ENCODE measurements at regions not wholly inside any gene's neighbourhood (a gene's known extent, or its start where the extent isn't known, plus 50 kb on each side); places are given as distances from the start of the nearest gene placed in this dataset.

DNA sequence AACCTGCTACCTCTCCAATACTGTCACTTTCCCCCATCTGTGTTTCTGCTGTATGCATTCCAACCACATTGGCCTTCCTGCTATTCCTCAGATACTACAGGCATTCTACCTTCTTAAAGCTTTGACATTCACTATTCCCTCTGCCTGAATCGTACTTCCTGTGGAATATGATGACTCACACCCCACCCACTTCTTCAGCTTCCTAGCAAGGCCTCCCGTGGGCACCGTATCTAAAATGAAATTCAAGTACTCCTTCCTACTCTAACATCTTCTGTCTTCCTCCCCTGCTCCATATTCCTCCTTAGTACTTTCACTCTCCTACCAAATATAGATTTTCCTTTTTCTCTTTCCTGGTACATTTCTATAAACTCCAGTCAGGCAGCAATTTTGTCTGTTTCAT lies 710.4 kb downstream of the RNF144A start:
- no peak for DNase-seq
- Histone ChIP-seq H2BK120ac (ENCODE audit: low read depth, low read length, poor library complexity, severe bottlenecking) (no peak overlapping the region), H2BK5ac (ENCODE audit: insufficient read length, low read length) (no peak overlapping the region)

More for the DNA sequence above, 710.4 kb downstream of the RNF144A start:
- no peak overlapping the region for H3K18ac ChIP-seq (ENCODE audit: insufficient read length, low read depth, low read length)
- no peak overlapping the region for H2AK5ac ChIP-seq (ENCODE audit: insufficient read length, low read length)
- no peak overlapping the region for H2BK20ac ChIP-seq (ENCODE audit: low read depth, low read length, poor library complexity, severe bottlenecking)
- no peaks in the 10 kb centered on the region for H3K4me1 ChIP-seq (ENCODE audit: insufficient read depth, low read length)
- whole genome bisulfite sequencing (ENCODE audit: extremely low coverage, insufficient read length, low lambda C conversion rate), result no CpG with 5 or more reads among the region's 3 CpGs
- no peak overlapping the region for H3K4me3 Mint-ChIP-seq
- no peaks in the 10 kb centered on the region for H3K79me1 ChIP-seq (ENCODE audit: insufficient read depth, low read depth, low read length, poor library complexity, severe bottlenecking)
- H3K23me2 ChIP-seq (ENCODE audit: insufficient read length, low read depth, low read length, poor library complexity, severe bottlenecking), result no peaks in the 10 kb centered on the region
- peaks cover 0 to 9% of the 10 kb centered on the region in 2 experiments; a peak in 2 of 4 replicates for H3K4me1 Mint-ChIP-seq
- peaks cover 2% of the 10 kb centered on the region; the same call in 1 of the 2 replicates for H3K27me3 Mint-ChIP-seq (ENCODE audit: low read depth)
- H3K27ac ChIP-seq (ENCODE audit: insufficient read length, low read depth, low read length), result no peak overlapping the region
- no peaks in the 10 kb centered on the region; a peak in 1 of 7 replicates for H3K36me3 Mint-ChIP-seq (ENCODE audit: insufficient read depth in 1 of 3, low read depth in 3 of 3)
- H3K4ac ChIP-seq (ENCODE audit: low read depth, low read length), result no peak overlapping the region
- no peak overlapping the region for H3K56ac ChIP-seq (ENCODE audit: insufficient read length, low read depth, low read length)
- H3K9me3 Mint-ChIP-seq, result peaks cover 0 to 3% of the 10 kb centered on the region in 2 experiments; a peak in 2 of 5 replicates
- H4K91ac ChIP-seq (ENCODE audit: insufficient read length, low read depth, low read length), result no peak overlapping the region
- H4K8ac ChIP-seq (replicated peaks; ENCODE audit: insufficient read length, low read depth, low read length), result no peak overlapping the region
- no peak overlapping the region for H3K23ac ChIP-seq (ENCODE audit: insufficient read length, low read depth, low read length)
- no peak overlapping the region for H3K9ac ChIP-seq (ENCODE audit: extremely low read depth, insufficient read length, low read length)
- no peaks in the 10 kb centered on the region for H4K20me1 ChIP-seq (ENCODE audit: control insufficient read depth, insufficient read depth, insufficient read length)
- H4K5ac ChIP-seq (ENCODE audit: insufficient read length, low read depth, low read length), result no peak overlapping the region
- H3T11ph ChIP-seq (ENCODE audit: low read length), result no peak overlapping the region
- no peak overlapping the region for H2AFZ ChIP-seq (ENCODE audit: low read length)
- H3K14ac ChIP-seq (ENCODE audit: insufficient read depth, low read length), result no peak overlapping the region
- H3K27me3 ChIP-seq (ENCODE audit: insufficient read depth, low read length), result no peaks in the 10 kb centered on the region
- no peak overlapping the region for H2BK12ac ChIP-seq (ENCODE audit: insufficient read length, low read depth, low read length)
- no peaks in the 10 kb centered on the region for H3K79me2 ChIP-seq (ENCODE audit: insufficient read depth, low read length)
- H2BK15ac ChIP-seq (ENCODE audit: low read depth, low read length), result no peak overlapping the region
- H3K4me2 ChIP-seq (ENCODE audit: insufficient read depth, insufficient read length, low read length), result no peak overlapping the region
- H3K9me3 ChIP-seq (ENCODE audit: control insufficient read depth, low read depth, low read length), result no peaks in the 10 kb centered on the region
- H3K27ac Mint-ChIP-seq, result no peak overlapping the region
- no peak for TF ChIP-seq CTCF (conservative IDR thresholded peaks at IDR 0.05)

All from H9 (cell line).